ENCODE measurements at regions not wholly inside any gene's neighbourhood (a gene's known extent, or its start where the extent isn't known, plus 50 kb on each side); places are given as distances from the start of the nearest gene placed in this dataset.

- no peak overlapping the region for H3K4me3 Mint-ChIP-seq
- H3K4me1 Mint-ChIP-seq (ENCODE audit: unreplicated experiment): no peaks in the 10 kb centered on the region
- no peak for DNase-seq (ENCODE audit: extremely low spot score, unreplicated experiment)
- H3K36me3 Mint-ChIP-seq: no peaks in the 10 kb centered on the region
- H3K27ac Mint-ChIP-seq: no peak overlapping the region
- peaks cover 3% of the 10 kb centered on the region for H3K27me3 Mint-ChIP-seq
- TF ChIP-seq CTCF (conservative IDR thresholded peaks at IDR 0.05): no peak
- no peaks in the 10 kb centered on the region for H3K9me3 Mint-ChIP-seq
Measured at GRCh38 chr18:45467293-45467692, 148.0 kb upstream of the SLC14A2 start.

GRCh38 chr18:45467945-45468344 is 147.3 kb upstream of the SLC14A2 start:
- H3K4me1 Mint-ChIP-seq (ENCODE audit: unreplicated experiment): no peaks in the 10 kb centered on the region
- no peak for TF ChIP-seq CTCF (conservative IDR thresholded peaks at IDR 0.05)
- H3K4me3 Mint-ChIP-seq: no peak overlapping the region
- H3K36me3 Mint-ChIP-seq: no peaks in the 10 kb centered on the region
- no peaks in the 10 kb centered on the region for H3K9me3 Mint-ChIP-seq
- no peak for DNase-seq (ENCODE audit: extremely low spot score, unreplicated experiment)
- H3K27ac Mint-ChIP-seq: no peak overlapping the region
- H3K27me3 Mint-ChIP-seq: peaks cover 3% of the 10 kb centered on the region

- DNase-seq (ENCODE audit: extremely low spot score, unreplicated experiment): no peak
- peaks cover 9% of the 10 kb centered on the region for H3K4me1 Mint-ChIP-seq (ENCODE audit: unreplicated experiment)
- peaks cover 10% of the 10 kb centered on the region for H3K9me3 Mint-ChIP-seq
- no peaks in the 10 kb centered on the region for H3K27me3 Mint-ChIP-seq
- TF ChIP-seq CTCF (conservative IDR thresholded peaks at IDR 0.05): no peak
- no peaks in the 10 kb centered on the region for H3K36me3 Mint-ChIP-seq
- H3K4me3 Mint-ChIP-seq: no peak overlapping the region
- H3K27ac Mint-ChIP-seq: no peak overlapping the region
Measured at GRCh38 chr18:45478889-45479288, 136.4 kb upstream of the SLC14A2 start.

- no peak for TF ChIP-seq CTCF (conservative IDR thresholded peaks at IDR 0.05)
- Mint-ChIP-seq H3K9me3 (peaks cover 10% of the 10 kb centered on the region), H3K4me1 (ENCODE audit: unreplicated experiment) (peaks cover 9% of the 10 kb centered on the region), H3K27me3 (no peaks in the 10 kb centered on the region), H3K36me3 (no peaks in the 10 kb centered on the region), H3K27ac (no peak overlapping the region), H3K4me3 (no peak overlapping the region)
- DNase-seq (ENCODE audit: extremely low spot score, unreplicated experiment): no peak
Measured at GRCh38 chr18:45480219-45481015, 134.9 kb upstream of the SLC14A2 start.

- no peak for TF ChIP-seq CTCF (conservative IDR thresholded peaks at IDR 0.05)
- H3K9me3 Mint-ChIP-seq: peaks cover 4% of the 10 kb centered on the region
- no peak overlapping the region for H3K27ac Mint-ChIP-seq
- no peak overlapping the region for H3K4me3 Mint-ChIP-seq
- peaks cover 9% of the 10 kb centered on the region for H3K4me1 Mint-ChIP-seq (ENCODE audit: unreplicated experiment)
- no peaks in the 10 kb centered on the region for H3K36me3 Mint-ChIP-seq
- no peak for DNase-seq (ENCODE audit: extremely low spot score, unreplicated experiment)
- H3K27me3 Mint-ChIP-seq: no peaks in the 10 kb centered on the region
Measured at GRCh38 chr18:45481821-45482220, 133.5 kb upstream of the SLC14A2 start.
